CD4-positive, CD25-positive, alpha-beta regulatory T cell (primary cell): ENCODE measurements at regions not wholly inside any gene's neighbourhood (a gene's known extent, or its start where the extent isn't known, plus 50 kb on each side); places are given as distances from the start of the nearest gene placed in this dataset.

ENCODE experiments used
- ATAC-seq, 2 donors: fragments of 150-1000 bp; cut with Tn5 transposase; one replicate each; pipeline ENCODE4 v1.10.0; 2021; ENCODE audit warnings: low read depth in 2 of 2, moderate number of reproducible peaks in 2 of 2, moderate library complexity in 1 of 2
- DNase-seq, 3 donors: peaks; one replicate each; pipeline versions ENCODE4 v3.0.0 to v3.0.0-alpha.2; 2012 to 2022; ENCODE audit warnings: mixed read lengths in 1 of 3
- H3K27ac ChIP-seq: one replicate; pipeline ENCODE4 v1.7.0; 2013; ENCODE audit warnings: mild to moderate bottlenecking, low read length; ENCODE audit not compliant: insufficient read depth, poor library complexity, severe bottlenecking
- H3K27me3 ChIP-seq: one replicate; pipeline ENCODE4 v1.7.0; 2013; ENCODE audit warnings: low read length; ENCODE audit not compliant: control insufficient read depth, insufficient read depth
- H3K36me3 ChIP-seq: one replicate; pipeline ENCODE4 v1.7.0; 2013; ENCODE audit warnings: mild to moderate bottlenecking, low read length, moderate library complexity; ENCODE audit not compliant: control insufficient read depth, insufficient read depth
- H3K4me1 ChIP-seq: 2 replicates; pipeline ENCODE4 v1.7.0; 2013; ENCODE audit warnings: mild to moderate bottlenecking, low read length; ENCODE audit not compliant: insufficient read depth, control insufficient read depth, poor library complexity, severe bottlenecking
- H3K4me3 ChIP-seq: one replicate; pipeline ENCODE4 v1.7.0; 2013; ENCODE audit warnings: low read depth, mild to moderate bottlenecking, low read length, moderate library complexity
- H3K9me3 ChIP-seq, 2 experiments: 1 replicate in 1 of 2; 2 replicates in 1 of 2; pipeline ENCODE4 v1.7.0; 2013; ENCODE audit warnings: low read length in 2 of 2, mild to moderate bottlenecking in 1 of 2, moderate library complexity in 1 of 2; ENCODE audit not compliant: control insufficient read depth in 2 of 2
- H3K27ac Mint-ChIP-seq, 3 donors: one replicate each; pipeline ENCODE4 v1.8.0; 2020 to 2022; ENCODE audit warnings: mild to moderate bottlenecking in 3 of 3, mixed read lengths in 3 of 3, moderate library complexity in 2 of 3
- H3K27me3 Mint-ChIP-seq: one replicate; pipeline ENCODE4 v1.8.0; 2022; ENCODE audit warnings: mild to moderate bottlenecking, mixed read lengths
- H3K36me3 Mint-ChIP-seq: one replicate; pipeline ENCODE4 v1.8.0; 2020; ENCODE audit warnings: mixed read lengths
- H3K4me1 Mint-ChIP-seq, 4 donors: one replicate each; pipeline ENCODE4 v1.8.0; 2020 to 2022; ENCODE audit warnings: mixed read lengths in 4 of 4, mild to moderate bottlenecking in 1 of 4
- H3K4me3 Mint-ChIP-seq, 4 donors: one replicate each; pipeline ENCODE4 v1.8.0; 2020 to 2022; ENCODE audit warnings: mild to moderate bottlenecking in 4 of 4, mixed read lengths in 4 of 4, moderate library complexity in 3 of 4
- H3K9me3 Mint-ChIP-seq, 7 donors: one replicate each; pipeline ENCODE4 v1.8.0; 2020 to 2022; ENCODE audit warnings: mixed read lengths in 7 of 7, mild to moderate bottlenecking in 3 of 7, moderate library complexity in 2 of 7

- Mint-ChIP-seq H3K4me1 (no peaks in the 10 kb centered on the region), H3K9me3 (peaks cover 0 to 10% (median 3%) of the 10 kb centered on the region in 7 donors), H3K36me3 (peaks cover 3% of the 10 kb centered on the region), H3K27ac (no peak overlapping the region), H3K4me3 (no peak overlapping the region), H3K27me3 (no peaks in the 10 kb centered on the region)
- Histone ChIP-seq H3K27me3 (no peaks in the 10 kb centered on the region), H3K9me3 (no peaks in the 10 kb centered on the region), H3K4me3 (no peak overlapping the region), H3K27ac (no peak overlapping the region), H3K4me1 (no peaks in the 10 kb centered on the region), H3K36me3 (no peaks in the 10 kb centered on the region)
- ATAC-seq (no peak), DNase-seq (no peak)
Measured at GRCh38 chr4:66704243-66704642, 841.1 kb downstream of the CENPC start.

- Histone ChIP-seq H3K9me3 (no peaks in the 10 kb centered on the region), H3K4me1 (no peaks in the 10 kb centered on the region), H3K4me3 (no peak overlapping the region), H3K27ac (no peak overlapping the region), H3K36me3 (no peaks in the 10 kb centered on the region), H3K27me3 (no peaks in the 10 kb centered on the region)
- H3K4me3 Mint-ChIP-seq = no peak overlapping the region
- no peaks in the 10 kb centered on the region for H3K27me3 Mint-ChIP-seq
- H3K4me1 Mint-ChIP-seq = no peaks in the 10 kb centered on the region
- ATAC-seq (no peak), DNase-seq (no peak)
- peaks cover 0 to 17% (median 6%) of the 10 kb centered on the region in 7 donors for H3K9me3 Mint-ChIP-seq
- no peaks in the 10 kb centered on the region for H3K36me3 Mint-ChIP-seq
- H3K27ac Mint-ChIP-seq = no peak overlapping the region
Measured at GRCh38 chr4:66694739-66695138, 850.6 kb downstream of the CENPC start.

GRCh38 chr4:66693694-66694093 is 851.6 kb downstream of the CENPC start:
- Mint-ChIP-seq H3K36me3 (no peaks in the 10 kb centered on the region), H3K9me3 (peaks cover 0 to 17% (median 3%) of the 10 kb centered on the region in 7 donors), H3K4me3 (no peak overlapping the region), H3K27me3 (no peaks in the 10 kb centered on the region), H3K27ac (no peak overlapping the region), H3K4me1 (no peaks in the 10 kb centered on the region)
- ATAC-seq (no peak), DNase-seq (no peak)
- H3K27ac ChIP-seq = no peak overlapping the region
- no peaks in the 10 kb centered on the region for H3K4me1 ChIP-seq
- H3K36me3 ChIP-seq = no peaks in the 10 kb centered on the region
- no peaks in the 10 kb centered on the region for H3K27me3 ChIP-seq
- no peaks in the 10 kb centered on the region for H3K9me3 ChIP-seq
- no peak overlapping the region for H3K4me3 ChIP-seq

- Histone ChIP-seq H3K9me3 (no peaks in the 10 kb centered on the region), H3K27ac (no peak overlapping the region), H3K27me3 (no peaks in the 10 kb centered on the region), H3K36me3 (no peaks in the 10 kb centered on the region), H3K4me1 (no peaks in the 10 kb centered on the region), H3K4me3 (no peak overlapping the region)
- no peak for ATAC-seq
- Mint-ChIP-seq H3K36me3 (no peaks in the 10 kb centered on the region), H3K27ac (no peak overlapping the region), H3K4me3 (no peak overlapping the region), H3K9me3 (peaks cover 0 to 4% (median 3%) of the 10 kb centered on the region in 7 donors), H3K4me1 (no peaks in the 10 kb centered on the region), H3K27me3 (no peaks in the 10 kb centered on the region)
- DNase-seq = no peak
Measured at GRCh38 chr4:66691101-66691500, 854.2 kb downstream of the CENPC start.

- DNase-seq (no peak), ATAC-seq (no peak)
- no peak overlapping the region for H3K27ac ChIP-seq
- Mint-ChIP-seq H3K4me1 (no peaks in the 10 kb centered on the region), H3K36me3 (no peaks in the 10 kb centered on the region), H3K27ac (no peak overlapping the region), H3K27me3 (no peaks in the 10 kb centered on the region), H3K4me3 (no peak overlapping the region), H3K9me3 (peaks cover 0 to 6% (median 1%) of the 10 kb centered on the region in 7 donors)
- H3K4me1 ChIP-seq = no peaks in the 10 kb centered on the region
- H3K4me3 ChIP-seq = no peak overlapping the region
- no peaks in the 10 kb centered on the region for H3K36me3 ChIP-seq
- H3K27me3 ChIP-seq = no peaks in the 10 kb centered on the region
- no peaks in the 10 kb centered on the region for H3K9me3 ChIP-seq
Measured at GRCh38 chr4:66688674-66689073, 856.6 kb downstream of the CENPC start.

GRCh38 chr4:66687459-66687858 is 857.8 kb downstream of the CENPC start:
- Mint-ChIP-seq H3K27me3 (no peaks in the 10 kb centered on the region), H3K27ac (no peak overlapping the region), H3K9me3 (peaks cover 0 to 6% (median 1%) of the 10 kb centered on the region in 7 donors), H3K36me3 (no peaks in the 10 kb centered on the region), H3K4me1 (no peaks in the 10 kb centered on the region), H3K4me3 (no peak overlapping the region)
- Histone ChIP-seq H3K4me1 (no peaks in the 10 kb centered on the region), H3K9me3 (no peaks in the 10 kb centered on the region), H3K27ac (no peak overlapping the region), H3K36me3 (no peaks in the 10 kb centered on the region), H3K4me3 (no peak overlapping the region), H3K27me3 (no peaks in the 10 kb centered on the region)
- DNase-seq = no peak
- no peak for ATAC-seq

- ATAC-seq = no peak
Measured at GRCh38 chr4:66681962-66682361, 863.3 kb downstream of the CENPC start.

GRCh38 chr4:66667249-66667648 is 878.1 kb downstream of the CENPC start:
- Histone ChIP-seq H3K4me3 (no peak overlapping the region), H3K27me3 (no peaks in the 10 kb centered on the region), H3K9me3 (no peaks in the 10 kb centered on the region), H3K4me1 (no peaks in the 10 kb centered on the region), H3K36me3 (no peaks in the 10 kb centered on the region), H3K27ac (no peak overlapping the region)
- no peak overlapping the region for H3K27ac Mint-ChIP-seq
- DNase-seq = no peak
- no peak for ATAC-seq
- H3K9me3 Mint-ChIP-seq = peaks cover 0 to 11% (median 1%) of the 10 kb centered on the region in 7 donors
- H3K27me3 Mint-ChIP-seq = no peaks in the 10 kb centered on the region
- H3K4me1 Mint-ChIP-seq = no peaks in the 10 kb centered on the region
- H3K4me3 Mint-ChIP-seq = no peak overlapping the region
- no peaks in the 10 kb centered on the region for H3K36me3 Mint-ChIP-seq

More at GRCh38 chr4:66681962-66682361, 863.3 kb downstream of the CENPC start:
- Histone ChIP-seq H3K9me3 (no peaks in the 10 kb centered on the region), H3K27ac (no peak overlapping the region), H3K4me1 (no peaks in the 10 kb centered on the region), H3K36me3 (no peaks in the 10 kb centered on the region), H3K27me3 (no peaks in the 10 kb centered on the region), H3K4me3 (no peak overlapping the region)
- H3K27me3 Mint-ChIP-seq = no peaks in the 10 kb centered on the region
- H3K36me3 Mint-ChIP-seq = no peaks in the 10 kb centered on the region
- no peaks in the 10 kb centered on the region for H3K4me1 Mint-ChIP-seq
- DNase-seq = no peak
- no peak overlapping the region for H3K4me3 Mint-ChIP-seq
- H3K9me3 Mint-ChIP-seq = peaks cover 0 to 17% (median 7%) of the 10 kb centered on the region in 7 donors
- no peak overlapping the region for H3K27ac Mint-ChIP-seq
